Right forelimb (tissue), 1 donor: ENCODE measurements at regions not wholly inside any gene's neighbourhood (a gene's known extent, or its start where the extent isn't known, plus 50 kb on each side); places are given as distances from the start of the nearest gene placed in this dataset.

Experiments
- DNase-seq: peaks from one replicate; pipeline ENCODE4 v3.0.0-alpha.2; 2018

DNA sequence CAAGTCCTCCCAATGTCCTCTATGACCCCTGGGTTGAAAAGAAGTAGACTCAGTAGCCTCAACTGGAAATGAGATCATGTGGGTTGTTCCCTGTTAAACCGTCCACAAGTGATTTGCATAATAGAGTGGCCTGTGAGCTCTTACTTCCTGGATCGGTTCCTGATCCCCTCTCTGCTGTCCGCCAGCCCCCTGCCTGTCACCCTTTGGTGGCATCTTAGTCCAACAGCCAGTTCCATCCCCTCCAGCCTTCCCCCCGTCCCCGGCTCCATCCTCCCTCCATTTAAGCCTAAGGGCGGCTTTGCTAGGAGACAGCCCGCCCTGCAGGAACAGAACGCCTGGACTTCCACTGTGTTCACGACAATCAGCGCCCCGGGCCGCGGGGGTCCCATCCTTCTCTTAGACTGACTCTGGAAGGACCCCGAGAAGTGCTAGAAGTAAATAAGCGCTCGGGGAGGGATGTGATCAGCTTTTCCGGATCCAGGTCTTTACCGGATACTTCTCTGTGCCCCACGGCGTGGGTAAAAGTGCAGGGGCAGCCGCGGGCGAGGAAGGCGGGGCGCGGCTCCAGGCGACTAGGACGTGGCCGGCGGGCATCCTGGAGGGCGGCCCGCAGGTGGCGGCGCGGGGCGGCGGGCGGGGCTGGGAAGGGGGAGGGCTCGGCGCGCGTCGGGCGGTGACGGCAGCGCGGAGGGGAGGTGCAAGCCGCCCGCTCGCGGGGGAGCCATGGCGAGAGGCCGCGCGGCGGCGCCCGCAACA is 51.2 kb upstream of the ULK4 start:
- DNase-seq: peak; percentile 84

DNA sequence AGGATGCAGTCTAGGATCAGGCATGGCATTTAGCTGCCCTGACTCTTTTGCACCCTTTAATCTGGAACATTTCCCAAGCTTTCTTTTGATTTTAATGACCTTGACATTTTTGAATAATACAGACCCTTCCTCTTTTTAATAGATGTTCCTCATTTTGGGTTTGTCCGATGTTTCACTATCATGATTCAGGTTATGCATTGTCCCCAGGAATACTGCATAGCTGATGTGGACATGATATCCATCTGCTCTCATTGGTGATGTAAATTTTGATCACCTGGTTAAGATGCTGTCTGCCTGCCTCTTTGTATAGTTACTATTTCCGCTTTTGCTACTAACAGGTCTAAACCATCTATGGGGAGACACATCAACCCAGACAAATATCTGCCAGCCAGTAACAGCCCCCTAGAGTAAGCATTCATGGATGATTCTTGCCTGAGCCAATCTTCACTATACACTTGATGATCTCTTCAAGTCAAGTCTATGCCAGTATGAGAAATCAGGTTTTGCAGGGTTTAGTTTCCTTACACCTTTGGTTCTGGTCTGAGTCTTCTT is 50.6 kb upstream of the ULK4 start:
- no peak for DNase-seq
